ENCODE measurements at regions not wholly inside any gene's neighbourhood (a gene's known extent, or its start where the extent isn't known, plus 50 kb on each side); places are given as distances from the start of the nearest gene placed in this dataset.
A peak's percentile ranks its signal among the peaks of the same experiment; 100 is the strongest.

- H3K4me3 ChIP-seq (ENCODE audit: low read depth, low read length, poor library complexity, severe bottlenecking), result no peak overlapping the region
- peak overlapping the region; percentile 51 for H3K27ac ChIP-seq (ENCODE audit: low read depth, low read length, poor library complexity, severe bottlenecking)
- no peaks in the 10 kb centered on the region for H3K27me3 ChIP-seq (ENCODE audit: insufficient read depth, low read length)
- peaks cover 37% of the 10 kb centered on the region for H3K4me1 ChIP-seq (ENCODE audit: insufficient read depth, low read length, severe bottlenecking)
- H3K9me3 ChIP-seq (ENCODE audit: low read length), result no peaks in the 10 kb centered on the region; the same call in 1 of the 2 replicates
- H3K9ac ChIP-seq (ENCODE audit: low read length), result no peak overlapping the region; the same call in 1 of the 2 replicates
- TF ChIP-seq CTCF (IDR thresholded peaks at IDR 0.05; ENCODE audit: low read length) (peak; percentile 36), EZH2 (IDR thresholded peaks at IDR 0.05; ENCODE audit: borderline replicate concordance, low read length) (no peak)
- H3K4me2 ChIP-seq (ENCODE audit: low read length), result peak overlapping the region; percentile 15; the same call in 1 of the 2 replicates
- H4K20me1 ChIP-seq (ENCODE audit: insufficient read depth, low read length), result no peaks in the 10 kb centered on the region
- H3K79me2 ChIP-seq (ENCODE audit: insufficient read depth, low read length), result no peaks in the 10 kb centered on the region
- H3K9me2 ChIP-seq (ENCODE audit: low read depth, low read length), result no peaks in the 10 kb centered on the region
- no peaks in the 10 kb centered on the region for H3K36me3 ChIP-seq (ENCODE audit: insufficient read depth, low read length)
- H3F3A ChIP-seq (ENCODE audit: insufficient read depth, low read length), result no peaks in the 10 kb centered on the region
- H2AFZ ChIP-seq (ENCODE audit: low read length), result peak overlapping the region; percentile 2; the same call in 1 of the 2 replicates
Measured at GRCh38 chr9:29220596-29221251, 1647.4 kb upstream of the C9orf72 start.

GRCh38 chr9:29228558-29228957 lies 1655.3 kb upstream of the C9orf72 start:
- Histone ChIP-seq H3K4me2 (ENCODE audit: low read length) (no peak overlapping the region), H3K27ac (ENCODE audit: low read depth, low read length, poor library complexity, severe bottlenecking) (no peak overlapping the region), H2AFZ (ENCODE audit: low read length) (peak overlapping the region; percentile 94; the same call in 1 of the 2 replicates), H3K9me2 (ENCODE audit: low read depth, low read length) (no peaks in the 10 kb centered on the region), H3K9ac (ENCODE audit: low read length) (no peak overlapping the region), H3K4me1 (ENCODE audit: insufficient read depth, low read length, severe bottlenecking) (peaks cover 20% of the 10 kb centered on the region), H3F3A (ENCODE audit: insufficient read depth, low read length) (no peaks in the 10 kb centered on the region), H4K20me1 (ENCODE audit: insufficient read depth, low read length) (no peaks in the 10 kb centered on the region), H3K27me3 (ENCODE audit: insufficient read depth, low read length) (no peaks in the 10 kb centered on the region), H3K36me3 (ENCODE audit: insufficient read depth, low read length) (no peaks in the 10 kb centered on the region), H3K4me3 (ENCODE audit: low read depth, low read length, poor library complexity, severe bottlenecking) (no peak overlapping the region), H3K79me2 (ENCODE audit: insufficient read depth, low read length) (no peaks in the 10 kb centered on the region), H3K9me3 (ENCODE audit: low read length) (no peaks in the 10 kb centered on the region; the same call in 1 of the 2 replicates)
- no peak for TF ChIP-seq EZH2 (IDR thresholded peaks at IDR 0.05; ENCODE audit: borderline replicate concordance, low read length)
- TF ChIP-seq CTCF (IDR thresholded peaks at IDR 0.05; ENCODE audit: low read length), result no peak

GRCh38 chr9:29230931-29231330 lies 1657.7 kb upstream of the C9orf72 start:
- H2AFZ ChIP-seq (ENCODE audit: low read length), result peak overlapping the region; percentile 81; the same call in 1 of the 2 replicates
- no peak overlapping the region for H3K9ac ChIP-seq (ENCODE audit: low read length)
- no peaks in the 10 kb centered on the region for H3K9me2 ChIP-seq (ENCODE audit: low read depth, low read length)
- TF ChIP-seq EZH2 (IDR thresholded peaks at IDR 0.05; ENCODE audit: borderline replicate concordance, low read length) (no peak), CTCF (IDR thresholded peaks at IDR 0.05; ENCODE audit: low read length) (no peak)
- H3K79me2 ChIP-seq (ENCODE audit: insufficient read depth, low read length), result no peaks in the 10 kb centered on the region
- no peaks in the 10 kb centered on the region for H3K27me3 ChIP-seq (ENCODE audit: insufficient read depth, low read length)
- peaks cover 30% of the 10 kb centered on the region for H3K4me1 ChIP-seq (ENCODE audit: insufficient read depth, low read length, severe bottlenecking)
- H3F3A ChIP-seq (ENCODE audit: insufficient read depth, low read length), result no peaks in the 10 kb centered on the region
- H3K4me2 ChIP-seq (ENCODE audit: low read length), result no peak overlapping the region
- no peak overlapping the region for H3K27ac ChIP-seq (ENCODE audit: low read depth, low read length, poor library complexity, severe bottlenecking)
- H4K20me1 ChIP-seq (ENCODE audit: insufficient read depth, low read length), result no peaks in the 10 kb centered on the region
- H3K9me3 ChIP-seq (ENCODE audit: low read length), result no peaks in the 10 kb centered on the region; the same call in 1 of the 2 replicates
- H3K4me3 ChIP-seq (ENCODE audit: low read depth, low read length, poor library complexity, severe bottlenecking), result no peak overlapping the region
- H3K36me3 ChIP-seq (ENCODE audit: insufficient read depth, low read length), result no peaks in the 10 kb centered on the region
